RWPE1 (cell line): ENCODE measurements at regions not wholly inside any gene's neighbourhood (a gene's known extent, or its start where the extent isn't known, plus 50 kb on each side); places are given as distances from the start of the nearest gene placed in this dataset.

ENCODE experiments used
- CTCF ChIA-PET: fragments of 350-600 bp; sonication (Branson Sonifier 250); formaldehyde crosslinking; extraction: SDS; loops from one replicate; lab custom pipeline; 2021; lab: Yijun Ruan, JAX
- POLR2A ChIA-PET: fragments of 400-600 bp; formaldehyde crosslinking; extraction: SDS; loops from one replicate; lab custom pipeline; 2020; ENCODE audit warnings: antibody characterized with exemption; ENCODE audit not compliant: low non-redundant PET; lab: Yijun Ruan, JAX
- DNase-seq: peaks from one replicate; pipeline ENCODE4 v3.0.0; 2012; ENCODE audit warnings: low spot score
- H3K27ac ChIP-seq: fragments of 450-650 bp; 2 replicates; pipeline ENCODE4 v1.5.1; 2017
- TF ChIP-seq, protein P1 (sequence below): fragments of 450-650 bp; conservative IDR thresholded peaks from 2 replicates; pipeline ENCODE4 v1.5.1; 2017; ENCODE audit warnings: low read depth, mild to moderate bottlenecking

DNA sequence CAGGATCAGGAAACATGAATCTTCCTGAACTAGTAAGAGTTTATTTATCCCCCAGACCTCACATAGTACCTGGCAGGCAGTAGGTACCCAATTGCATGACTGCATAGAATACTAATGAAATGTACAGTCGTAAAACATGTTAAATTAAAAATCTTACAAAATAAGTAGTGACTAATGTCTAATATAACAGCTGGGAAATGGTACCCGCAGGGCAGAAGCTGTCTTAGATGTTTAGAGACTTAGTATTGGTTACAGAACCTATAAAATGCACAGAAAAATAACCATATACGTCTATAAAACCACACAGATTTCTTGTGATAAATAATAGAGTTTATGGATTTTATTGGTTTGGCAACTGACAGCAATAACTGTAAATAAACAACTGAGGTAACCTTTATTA lies 139.1 kb upstream of the GMDS start:
- POLR2A ChIA-PET: interaction anchor here (0.7 kb wide), 1 partner anchor 381 kb away, joined by 3 read pairs; no protein-coding TSS in a partner anchor
- H3K27ac ChIP-seq: no peak overlapping the region
- CTCF ChIA-PET: interaction anchor here (0.6 to 0.7 kb wide), 3 partner anchors 12 to 998 kb away, joined by 4 to 5 read pairs (median 5); no protein-coding TSS in a partner anchor
- DNase-seq: no peak
- TF ChIP-seq, protein P1, sequence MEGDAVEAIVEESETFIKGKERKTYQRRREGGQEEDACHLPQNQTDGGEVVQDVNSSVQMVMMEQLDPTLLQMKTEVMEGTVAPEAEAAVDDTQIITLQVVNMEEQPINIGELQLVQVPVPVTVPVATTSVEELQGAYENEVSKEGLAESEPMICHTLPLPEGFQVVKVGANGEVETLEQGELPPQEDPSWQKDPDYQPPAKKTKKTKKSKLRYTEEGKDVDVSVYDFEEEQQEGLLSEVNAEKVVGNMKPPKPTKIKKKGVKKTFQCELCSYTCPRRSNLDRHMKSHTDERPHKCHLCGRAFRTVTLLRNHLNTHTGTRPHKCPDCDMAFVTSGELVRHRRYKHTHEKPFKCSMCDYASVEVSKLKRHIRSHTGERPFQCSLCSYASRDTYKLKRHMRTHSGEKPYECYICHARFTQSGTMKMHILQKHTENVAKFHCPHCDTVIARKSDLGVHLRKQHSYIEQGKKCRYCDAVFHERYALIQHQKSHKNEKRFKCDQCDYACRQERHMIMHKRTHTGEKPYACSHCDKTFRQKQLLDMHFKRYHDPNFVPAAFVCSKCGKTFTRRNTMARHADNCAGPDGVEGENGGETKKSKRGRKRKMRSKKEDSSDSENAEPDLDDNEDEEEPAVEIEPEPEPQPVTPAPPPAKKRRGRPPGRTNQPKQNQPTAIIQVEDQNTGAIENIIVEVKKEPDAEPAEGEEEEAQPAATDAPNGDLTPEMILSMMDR: no peak

DNA sequence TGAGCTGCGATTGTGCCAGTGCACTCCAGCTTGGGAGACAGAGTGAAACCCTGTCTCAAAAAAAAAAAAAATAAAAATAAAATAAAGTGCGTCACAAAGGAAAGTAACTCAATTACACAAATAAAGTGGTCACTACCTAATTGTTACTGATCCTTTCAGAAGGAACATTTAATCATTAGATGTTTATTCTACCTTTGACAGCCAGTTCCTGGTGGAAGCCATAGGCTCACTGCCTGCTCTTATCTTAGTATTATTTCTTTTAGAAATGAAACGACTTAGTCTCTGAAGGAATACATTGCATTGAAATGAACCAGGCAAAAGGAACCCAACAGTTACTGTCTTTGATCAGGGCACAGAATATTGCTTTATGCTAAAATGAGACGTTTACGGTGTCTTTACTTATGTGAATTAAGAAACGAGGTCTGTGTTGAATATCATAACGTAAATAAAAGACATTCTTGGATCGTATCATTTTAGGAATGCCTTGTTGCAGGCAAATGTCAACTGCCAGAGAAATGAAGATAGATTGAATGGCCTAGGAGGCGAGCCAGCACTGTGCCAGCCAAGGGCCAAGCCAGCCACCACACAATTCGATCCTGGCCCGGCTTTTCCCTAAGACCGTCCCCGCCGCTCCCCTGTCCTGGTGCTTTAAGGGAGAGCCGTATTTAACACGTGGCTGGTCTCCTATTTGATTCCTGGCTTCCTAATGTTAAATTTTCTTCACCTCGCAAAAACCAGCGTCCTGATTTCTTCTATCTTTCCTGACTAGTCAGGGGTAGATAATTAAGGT lies 136.7 kb upstream of the GMDS start:
- CTCF ChIA-PET: no interaction called here
- POLR2A ChIA-PET: no interaction called here
- no peak for DNase-seq
- no peak overlapping the region for H3K27ac ChIP-seq
- TF ChIP-seq, protein P1: no peak

DNA sequence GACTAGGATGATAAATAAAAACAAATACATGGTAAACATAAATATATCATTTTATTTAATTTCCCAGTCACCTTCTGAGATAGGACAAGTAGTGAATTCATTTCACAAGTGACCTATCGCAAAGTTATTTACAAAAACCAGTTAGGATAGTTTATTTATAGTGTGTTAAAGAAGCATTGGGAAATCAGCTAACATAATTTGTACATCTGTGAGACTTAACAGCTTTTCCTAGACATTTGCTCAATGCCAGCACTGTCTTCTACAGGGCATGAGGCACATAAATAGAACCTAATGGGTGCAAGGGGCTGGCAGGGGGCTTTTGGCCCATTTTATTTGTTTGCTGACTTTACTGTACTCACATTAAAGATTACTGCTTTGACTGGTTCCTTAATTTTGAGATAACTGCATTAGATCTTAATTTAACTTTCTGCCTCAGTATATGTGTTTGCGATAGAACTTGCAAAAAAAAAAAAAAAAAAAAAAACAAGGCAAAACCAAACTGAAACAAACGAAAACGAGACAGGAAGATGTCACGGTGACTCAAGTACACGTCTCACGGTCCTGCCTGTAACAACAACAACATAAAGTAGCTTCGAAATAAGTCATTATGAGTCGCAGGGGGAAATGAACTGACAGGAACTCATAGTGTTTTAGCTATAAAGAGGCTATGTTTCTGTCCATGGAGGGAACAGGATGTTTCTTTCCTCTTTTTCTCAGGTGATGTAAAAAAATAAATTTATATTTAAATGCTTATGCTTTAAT lies 133.7 kb upstream of the GMDS start:
- ChIA-PET CTCF (no interaction called here), POLR2A (no interaction called here)
- no peak overlapping the region for H3K27ac ChIP-seq

DNA sequence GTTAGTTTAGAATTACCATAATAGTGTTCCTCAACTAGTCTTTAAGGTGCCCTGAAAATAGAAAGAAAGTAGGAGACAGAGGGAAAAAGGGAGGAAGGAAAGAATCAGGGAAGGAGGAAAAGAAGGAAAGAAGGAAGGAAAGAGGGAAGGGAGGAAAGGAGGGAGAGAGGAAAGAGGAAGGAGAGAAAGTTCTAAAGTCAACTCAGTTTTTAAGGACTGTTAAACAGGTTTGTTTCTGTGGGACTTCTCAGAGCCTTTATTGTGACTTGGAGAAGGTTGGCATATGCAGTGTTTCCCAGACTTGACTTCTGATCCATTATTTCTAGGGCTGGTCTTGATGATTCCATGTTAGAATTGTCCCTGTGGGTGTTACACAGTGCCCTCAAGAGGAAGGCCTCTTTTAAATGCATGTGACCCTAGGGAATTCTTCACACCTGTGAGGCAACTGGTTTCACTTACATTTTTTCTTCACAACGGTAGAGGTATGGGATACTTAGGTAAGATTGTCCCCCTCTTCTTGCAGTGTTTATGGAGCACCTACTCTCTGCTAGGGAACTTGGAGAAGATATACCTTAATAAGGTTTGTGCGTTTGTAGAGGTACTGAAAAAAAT lies 132.7 kb upstream of the GMDS start:
- CTCF ChIA-PET: no interaction called here
- POLR2A ChIA-PET: no interaction called here
- TF ChIP-seq, protein P1: no peak
- DNase-seq: no peak
- no peak overlapping the region for H3K27ac ChIP-seq

More for the DNA sequence above, 133.7 kb upstream of the GMDS start:
- peak; percentile 28 for DNase-seq
- TF ChIP-seq, protein P1: no peak

DNA sequence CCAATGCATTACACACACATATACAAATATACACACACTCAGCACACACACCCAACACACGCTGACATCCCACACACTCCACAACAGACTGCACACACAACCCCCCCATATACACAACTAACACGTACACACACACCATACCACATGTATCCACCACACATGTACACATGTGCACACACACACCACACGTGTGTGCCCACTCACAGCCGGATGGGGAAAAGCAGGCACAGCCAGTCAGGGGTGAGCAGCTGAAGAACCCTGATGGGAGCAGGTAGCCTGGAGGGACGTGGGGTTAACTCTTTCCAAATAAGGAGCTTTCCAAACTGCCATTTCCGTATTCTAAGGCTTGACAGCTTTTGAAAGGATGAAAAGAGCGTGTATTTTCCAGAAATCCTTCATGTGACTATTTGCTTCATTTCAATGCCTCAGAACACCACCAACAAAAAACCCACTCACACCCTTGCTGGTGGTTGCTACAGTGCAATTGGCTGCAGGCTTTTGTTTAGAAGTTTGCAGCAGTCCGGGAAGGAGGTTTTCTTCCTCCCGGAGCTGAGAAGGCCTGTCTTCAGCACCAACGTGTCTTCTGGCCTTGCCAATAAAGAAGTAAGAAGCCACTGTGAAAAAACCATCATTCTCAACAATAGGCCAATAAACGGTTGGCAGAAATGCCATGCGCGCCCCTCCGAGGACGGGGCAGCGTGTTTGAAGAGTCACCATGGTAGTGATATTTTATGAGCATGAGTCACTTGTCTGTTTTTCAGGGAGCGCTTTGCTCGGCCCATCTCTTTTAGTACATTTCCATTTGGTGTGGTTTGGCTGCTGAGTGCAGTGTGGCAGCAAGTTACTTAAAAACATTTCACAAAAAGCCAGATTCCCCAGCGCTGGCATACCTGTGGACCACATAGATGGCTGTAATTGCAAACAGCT lies 131.3 kb upstream of the GMDS start:
- DNase-seq: peak; percentile 55
- peak overlapping the region; percentile 30 for H3K27ac ChIP-seq
- TF ChIP-seq, protein P1: no peak
- ChIA-PET CTCF (no interaction called here), POLR2A (no interaction called here)

DNA sequence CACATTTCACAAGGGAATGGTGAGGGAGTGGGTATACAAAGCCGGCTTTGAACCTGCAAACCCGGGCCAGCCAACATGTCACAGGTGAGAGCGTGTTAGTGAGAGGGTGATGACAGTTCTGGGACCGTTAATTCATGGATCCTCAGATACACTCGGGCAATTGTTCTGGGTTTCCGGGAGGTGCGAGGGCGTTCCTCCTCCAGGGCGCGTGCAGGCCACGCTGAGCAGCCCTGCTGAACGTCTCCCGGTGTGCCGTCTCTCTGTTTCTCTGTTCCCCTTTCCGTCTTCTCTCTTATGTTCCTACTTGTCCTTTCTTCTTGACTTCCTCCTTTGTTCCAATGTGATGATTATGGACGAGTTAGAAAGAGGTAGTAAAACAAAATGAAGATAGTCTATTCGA lies 130.0 kb upstream of the GMDS start:
- ChIA-PET POLR2A (no interaction called here), CTCF (no interaction called here)
- TF ChIP-seq, protein P1: no peak
- no peak overlapping the region for H3K27ac ChIP-seq
- DNase-seq: no peak
